H9 (cell line): ENCODE measurements at regions not wholly inside any gene's neighbourhood (a gene's known extent, or its start where the extent isn't known, plus 50 kb on each side); places are given as distances from the start of the nearest gene placed in this dataset.

Experiments
- DNase-seq: peaks from one replicate; pipeline ENCODE4 v3.0.0-alpha.2; 2017
- H2AFZ ChIP-seq: one replicate; pipeline ENCODE4 v1.6.1; 2013; ENCODE audit warnings: mild to moderate bottlenecking, low read length, control low read depth, moderate library complexity
- H2AK5ac ChIP-seq: 2 replicates; pipeline ENCODE4 v1.6.1; 2013; ENCODE audit warnings: low read length, control low read depth, mixed read lengths; ENCODE audit not compliant: insufficient read length
- H2BK120ac ChIP-seq: one replicate; pipeline ENCODE4 v1.6.1; 2013; ENCODE audit warnings: low read depth, mild to moderate bottlenecking, low read length, control low read depth, inconsistent platforms; ENCODE audit not compliant: poor library complexity, severe bottlenecking
- H2BK12ac ChIP-seq: 2 replicates; pipeline ENCODE4 v1.6.1; 2013; ENCODE audit warnings: low read length, control low read depth, mixed read lengths, low read depth; ENCODE audit not compliant: insufficient read length
- H2BK15ac ChIP-seq: 2 replicates; pipeline ENCODE4 v1.6.1; 2013; ENCODE audit warnings: low read depth, low read length, control low read depth
- H2BK20ac ChIP-seq: one replicate; pipeline ENCODE4 v1.6.1; 2013; ENCODE audit warnings: low read depth, mild to moderate bottlenecking, low read length, control low read depth, inconsistent platforms; ENCODE audit not compliant: poor library complexity, severe bottlenecking
- H2BK5ac ChIP-seq: 2 replicates; pipeline ENCODE4 v1.6.1; 2013; ENCODE audit warnings: low read length, control low read depth, mixed read lengths; ENCODE audit not compliant: insufficient read length
- H3K14ac ChIP-seq: 2 replicates; pipeline ENCODE4 v1.6.1; 2013; ENCODE audit warnings: low read length, control low read depth; ENCODE audit not compliant: insufficient read depth
- H3K18ac ChIP-seq: 2 replicates; pipeline ENCODE4 v1.6.1; 2013; ENCODE audit warnings: low read depth, mild to moderate bottlenecking, mixed read lengths, low read length, control low read depth; ENCODE audit not compliant: insufficient read length
- H3K23ac ChIP-seq: 2 replicates; pipeline ENCODE4 v1.6.1; 2013; ENCODE audit warnings: low read length, control low read depth, mixed read lengths, low read depth; ENCODE audit not compliant: insufficient read length
- H3K23me2 ChIP-seq: 2 replicates; pipeline ENCODE4 v1.6.1; 2013; ENCODE audit warnings: low read depth, mild to moderate bottlenecking, mixed read lengths, low read length, control low read depth; ENCODE audit not compliant: insufficient read length, poor library complexity, severe bottlenecking
- H3K27ac ChIP-seq: 2 replicates; pipeline ENCODE4 v1.5.1; 2013; ENCODE audit warnings: low read length, control low read depth, mixed read lengths, low read depth; ENCODE audit not compliant: insufficient read length
- H3K27me3 ChIP-seq: 2 replicates; pipeline ENCODE4 v1.6.1; 2013; ENCODE audit warnings: low read length, control low read depth, inconsistent platforms; ENCODE audit not compliant: insufficient read depth
- H3K4ac ChIP-seq: 2 replicates; pipeline ENCODE4 v1.6.1; 2013; ENCODE audit warnings: low read depth, mild to moderate bottlenecking, control low read depth, inconsistent platforms, low read length, moderate library complexity
- H3K4me1 ChIP-seq: 2 replicates; pipeline ENCODE4 v1.6.1; 2013; ENCODE audit warnings: low read length, control low read depth, inconsistent platforms; ENCODE audit not compliant: insufficient read depth
- H3K4me2 ChIP-seq: 2 replicates; pipeline ENCODE4 v1.6.1; 2013; ENCODE audit warnings: low read length, control low read depth, mixed read lengths; ENCODE audit not compliant: insufficient read length, insufficient read depth
- H3K56ac ChIP-seq: 2 replicates; pipeline ENCODE4 v1.6.1; 2013; ENCODE audit warnings: low read depth, mild to moderate bottlenecking, mixed read lengths, low read length, control low read depth; ENCODE audit not compliant: insufficient read length
- H3K79me1 ChIP-seq: 2 replicates; pipeline ENCODE4 v1.6.1; 2013; ENCODE audit warnings: low read depth, mild to moderate bottlenecking, moderate library complexity, low read length, control low read depth, inconsistent platforms; ENCODE audit not compliant: insufficient read depth, poor library complexity, severe bottlenecking
- H3K79me2 ChIP-seq: 2 replicates; pipeline ENCODE4 v1.6.1; 2013; ENCODE audit warnings: low read length, control low read depth, inconsistent platforms; ENCODE audit not compliant: insufficient read depth
- H3K9ac ChIP-seq: 2 replicates; pipeline ENCODE4 v1.6.1; 2013; ENCODE audit warnings: low read length, control low read depth, mixed read lengths; ENCODE audit not compliant: insufficient read length; ENCODE audit errors: extremely low read depth
- H3K9me3 ChIP-seq: one replicate; pipeline ENCODE4 v1.6.1; 2013; ENCODE audit warnings: low read depth, low read length, inconsistent platforms; ENCODE audit not compliant: control insufficient read depth
- H3T11ph ChIP-seq: one replicate; pipeline ENCODE4 v1.6.1; 2013; ENCODE audit warnings: mild to moderate bottlenecking, low read length, control low read depth, inconsistent platforms
- H4K20me1 ChIP-seq: one replicate; pipeline ENCODE4 v1.6.1; 2013; ENCODE audit not compliant: control insufficient read depth, insufficient read length, insufficient read depth
- H4K5ac ChIP-seq: 2 replicates; pipeline ENCODE4 v1.6.1; 2013; ENCODE audit warnings: low read depth, mild to moderate bottlenecking, mixed read lengths, low read length, control low read depth; ENCODE audit not compliant: insufficient read length
- H4K8ac ChIP-seq: replicated peaks from 2 replicates; pipeline ENCODE4 v1.6.1; 2013; ENCODE audit warnings: low read length, control low read depth, mixed read lengths, low read depth; ENCODE audit not compliant: insufficient read length
- H4K91ac ChIP-seq: 2 replicates; pipeline ENCODE4 v1.6.1; 2013; ENCODE audit warnings: low read depth, mild to moderate bottlenecking, moderate library complexity, mixed read lengths, low read length, control low read depth; ENCODE audit not compliant: insufficient read length
- H3K27ac Mint-ChIP-seq, 3 experiments: 2 replicates in 2 of 3; 3 replicates in 1 of 3; pipeline ENCODE4 v1.8.0; 2020 to 2021; ENCODE audit warnings: mixed read lengths in 3 of 3, mild to moderate bottlenecking in 1 of 3, moderate library complexity in 1 of 3
- H3K27me3 Mint-ChIP-seq: 2 replicates; pipeline ENCODE4 v1.8.0; 2021; ENCODE audit warnings: low read depth, mild to moderate bottlenecking, moderate library complexity, mixed read lengths
- H3K36me3 Mint-ChIP-seq, 3 experiments: 2 replicates in 2 of 3; 3 replicates in 1 of 3; pipeline ENCODE4 v1.8.0; 2020 to 2021; ENCODE audit warnings: low read depth in 3 of 3, mixed read lengths in 3 of 3; ENCODE audit not compliant: insufficient read depth in 1 of 3
- H3K4me1 Mint-ChIP-seq, 2 experiments: 2 replicates each; pipeline ENCODE4 v1.8.0; 2020; ENCODE audit warnings: mixed read lengths in 2 of 2
- H3K4me3 Mint-ChIP-seq, 2 experiments: 2 replicates in 1 of 2; 3 replicates in 1 of 2; pipeline ENCODE4 v1.8.0; 2020 to 2021; ENCODE audit warnings: mild to moderate bottlenecking in 2 of 2, mixed read lengths in 2 of 2, moderate library complexity in 1 of 2
- H3K9me3 Mint-ChIP-seq, 2 experiments: 2 replicates in 1 of 2; 3 replicates in 1 of 2; pipeline ENCODE4 v1.8.0; 2020; ENCODE audit warnings: mild to moderate bottlenecking in 2 of 2, mixed read lengths in 2 of 2, moderate library complexity in 1 of 2
- CTCF ChIP-seq: fragments of 200-600 bp; sonication (generic); conservative IDR thresholded peaks from 3 replicates; pipeline ENCODE4 v1.8.0; 2021; ENCODE audit warnings: antibody characterized with exemption, mild to moderate bottlenecking
- WGBS: extraction: QIAGEN DNeasy Blood & Tissue Kit; methylation state at CpG from one replicate; pipeline ENCODE4 v1.1.7; 2013; ENCODE audit warnings: missing lambda C conversion rate, low lambda C conversion rate, mixed read lengths; ENCODE audit not compliant: insufficient read length; ENCODE audit errors: extremely low coverage; 5-methylcytosine and 5-hydroxymethylcytosine counted together

GRCh38 chr13:89255844-89256406 is 1584.8 kb downstream of the SLITRK5 start:
- peaks cover 4 to 8% of the 10 kb centered on the region in 2 experiments for H3K9me3 Mint-ChIP-seq
- no peak overlapping the region for H2AFZ ChIP-seq
- no peak overlapping the region for H2BK5ac ChIP-seq
- no peak overlapping the region for H4K8ac ChIP-seq
- no peaks in the 10 kb centered on the region for H3K4me1 Mint-ChIP-seq
- DNase-seq: no peak
- no peak overlapping the region for H3K23ac ChIP-seq
- H3K36me3 Mint-ChIP-seq: peaks cover 0 to 4% (median 2%) of the 10 kb centered on the region in 3 experiments; a peak in 5 of 7 replicates
- H3K56ac ChIP-seq: no peak overlapping the region
- no peak overlapping the region for H2BK15ac ChIP-seq
- no peak overlapping the region for H3K9ac ChIP-seq
- no peak overlapping the region for H3K4me3 Mint-ChIP-seq
- no peaks in the 10 kb centered on the region for H3K79me2 ChIP-seq
- H3K18ac ChIP-seq: no peak overlapping the region
- no peaks in the 10 kb centered on the region for H3K9me3 ChIP-seq
- no peak overlapping the region for H3T11ph ChIP-seq
- H2AK5ac ChIP-seq: no peak overlapping the region
- no peak overlapping the region for H4K5ac ChIP-seq
- H3K27me3 Mint-ChIP-seq: no peaks in the 10 kb centered on the region
- WGBS: no CpG with 5 or more reads among the region's 3 CpGs
- H3K14ac ChIP-seq: no peak overlapping the region
- H2BK12ac ChIP-seq: no peak overlapping the region
- H4K20me1 ChIP-seq: no peaks in the 10 kb centered on the region
- H2BK120ac ChIP-seq: no peak overlapping the region
- H3K4me2 ChIP-seq: no peak overlapping the region
- H4K91ac ChIP-seq: no peak overlapping the region
- H3K27ac Mint-ChIP-seq: no peak overlapping the region
- no peaks in the 10 kb centered on the region for H3K23me2 ChIP-seq
- H2BK20ac ChIP-seq: no peak overlapping the region
- no peaks in the 10 kb centered on the region for H3K79me1 ChIP-seq
- no peak overlapping the region for H3K4ac ChIP-seq
- no peak for TF ChIP-seq CTCF
- H3K27me3 ChIP-seq: no peaks in the 10 kb centered on the region
- H3K27ac ChIP-seq: no peak overlapping the region
- H3K4me1 ChIP-seq: no peaks in the 10 kb centered on the region
